HG03159 (cell line): ENCODE measurements at regions not wholly inside any gene's neighbourhood (a gene's known extent, or its start where the extent isn't known, plus 50 kb on each side); places are given as distances from the start of the nearest gene placed in this dataset.

Source experiments
- ATAC-seq: cut with Tn5 transposase; IDR thresholded peaks from one replicate; pipeline ENCODE4 v1.9.1; 2021; ENCODE audit warnings: mild to moderate bottlenecking, moderate library complexity; ENCODE audit not compliant: unreplicated experiment

GRCh38 chr20:10919396-10920140 lies 245.8 kb upstream of the JAG1 start:
- ATAC-seq = no peak

GRCh38 chr20:10920396-10920795 lies 246.6 kb upstream of the JAG1 start:
- ATAC-seq = no peak

- no peak for ATAC-seq
Observed at GRCh38 chr20:10921491-10922010, 247.8 kb upstream of the JAG1 start.

- ATAC-seq = no peak
Observed at GRCh38 chr20:10922506-10922905, 248.7 kb upstream of the JAG1 start.

- no peak for ATAC-seq
Observed at GRCh38 chr20:10922941-10923340, 249.1 kb upstream of the JAG1 start.

GRCh38 chr20:10924644-10925201 lies 250.9 kb upstream of the JAG1 start:
- ATAC-seq = no peak

- no peak for ATAC-seq
Observed at GRCh38 chr20:10925767-10926166, 252.0 kb upstream of the JAG1 start.

GRCh38 chr20:10927011-10927583 lies 253.3 kb upstream of the JAG1 start:
- ATAC-seq = no peak

GRCh38 chr20:10927936-10928840 lies 254.4 kb upstream of the JAG1 start:
- no peak for ATAC-seq

GRCh38 chr20:10928841-10929421 lies 255.1 kb upstream of the JAG1 start:
- no peak for ATAC-seq

- ATAC-seq = no peak
Observed at GRCh38 chr20:10935658-10936402, 262.0 kb upstream of the JAG1 start.

- ATAC-seq = no peak
Observed at GRCh38 chr20:10936786-10937185, 263.0 kb upstream of the JAG1 start.

GRCh38 chr20:10939331-10939941 lies 265.6 kb upstream of the JAG1 start:
- ATAC-seq = no peak

GRCh38 chr20:10940941-10941340 lies 267.1 kb upstream of the JAG1 start:
- peak; percentile 99 for ATAC-seq

GRCh38 chr20:10943686-10944265 lies 270.0 kb upstream of the JAG1 start:
- no peak for ATAC-seq

GRCh38 chr20:10946124-10946880 lies 272.5 kb upstream of the JAG1 start:
- ATAC-seq = peak; percentile 75

- no peak for ATAC-seq
Observed at GRCh38 chr20:10947726-10948125, 273.9 kb upstream of the JAG1 start.

GRCh38 chr20:10949930-10950783 lies 276.4 kb upstream of the JAG1 start:
- ATAC-seq = no peak
